ENCODE measurements at regions not wholly inside any gene's neighbourhood (a gene's known extent, or its start where the extent isn't known, plus 50 kb on each side); places are given as distances from the start of the nearest gene placed in this dataset.

DNA sequence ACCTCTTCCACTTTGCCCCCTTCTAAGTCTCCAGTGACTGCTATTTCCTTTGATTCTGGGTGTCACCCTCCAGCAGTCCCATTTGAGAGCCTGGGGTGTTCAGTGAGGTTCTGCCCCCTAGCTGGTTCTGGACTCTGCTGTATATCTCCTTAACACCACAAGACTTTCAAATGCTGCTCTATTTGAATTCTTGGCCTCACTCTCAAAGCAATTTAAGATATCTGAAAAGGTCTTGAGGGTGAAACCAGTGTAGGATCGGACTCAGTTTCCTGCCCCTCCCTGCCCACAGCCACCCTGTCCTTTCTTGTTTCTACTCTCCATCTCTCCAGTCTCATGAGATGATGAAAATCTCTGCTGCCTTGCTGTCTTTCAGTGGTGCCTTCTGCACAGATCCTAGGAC, 280.9 kb downstream of the TENT4A start:
- TF ChIP-seq POLR2A (IDR thresholded peaks at IDR 0.05), result no peak
- TF ChIP-seq, protein P1, sequence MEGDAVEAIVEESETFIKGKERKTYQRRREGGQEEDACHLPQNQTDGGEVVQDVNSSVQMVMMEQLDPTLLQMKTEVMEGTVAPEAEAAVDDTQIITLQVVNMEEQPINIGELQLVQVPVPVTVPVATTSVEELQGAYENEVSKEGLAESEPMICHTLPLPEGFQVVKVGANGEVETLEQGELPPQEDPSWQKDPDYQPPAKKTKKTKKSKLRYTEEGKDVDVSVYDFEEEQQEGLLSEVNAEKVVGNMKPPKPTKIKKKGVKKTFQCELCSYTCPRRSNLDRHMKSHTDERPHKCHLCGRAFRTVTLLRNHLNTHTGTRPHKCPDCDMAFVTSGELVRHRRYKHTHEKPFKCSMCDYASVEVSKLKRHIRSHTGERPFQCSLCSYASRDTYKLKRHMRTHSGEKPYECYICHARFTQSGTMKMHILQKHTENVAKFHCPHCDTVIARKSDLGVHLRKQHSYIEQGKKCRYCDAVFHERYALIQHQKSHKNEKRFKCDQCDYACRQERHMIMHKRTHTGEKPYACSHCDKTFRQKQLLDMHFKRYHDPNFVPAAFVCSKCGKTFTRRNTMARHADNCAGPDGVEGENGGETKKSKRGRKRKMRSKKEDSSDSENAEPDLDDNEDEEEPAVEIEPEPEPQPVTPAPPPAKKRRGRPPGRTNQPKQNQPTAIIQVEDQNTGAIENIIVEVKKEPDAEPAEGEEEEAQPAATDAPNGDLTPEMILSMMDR (IDR thresholded peaks at IDR 0.05), result no peak

All from esophagus squamous epithelium (tissue), 4 donors.